Stimulated activated CD8-positive, alpha-beta memory T cell treated with anti-CD3 and anti-CD28 coated beads, Interleukin-4, amount 100 ng/mL, for 4 hours (primary cell): ENCODE measurements at regions not wholly inside any gene's neighbourhood (a gene's known extent, or its start where the extent isn't known, plus 50 kb on each side); places are given as distances from the start of the nearest gene placed in this dataset.

Source experiments
- DNase-seq, 2 donors: peaks; one replicate each; pipeline ENCODE4 v3.0.0-alpha.2; 2020; ENCODE audit warnings: low read depth in 2 of 2, low spot score in 1 of 2

- DNase-seq, result no peak
Measured at GRCh38 chr3:106168962-106169750, 300.3 kb upstream of the CBLB start.

DNA sequence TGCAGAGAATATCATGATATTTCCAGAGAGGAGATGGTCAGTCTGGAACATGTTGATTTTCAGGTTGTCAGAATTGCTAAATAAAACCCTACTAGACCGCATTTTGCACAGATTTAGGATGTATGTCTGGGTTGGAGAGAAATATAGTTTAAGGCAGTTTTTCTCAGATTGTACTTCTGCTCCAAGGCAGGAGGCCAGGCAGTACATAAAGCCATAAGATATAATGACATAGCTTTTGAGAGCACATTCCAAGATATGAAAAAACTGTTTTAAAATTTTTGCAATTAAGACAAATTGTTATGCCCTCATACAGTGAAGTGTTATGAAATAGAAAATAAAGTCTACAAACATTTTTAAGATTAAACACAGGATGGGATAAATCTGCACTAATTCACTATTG lies 301.8 kb upstream of the CBLB start:
- DNase-seq, result no peak

DNA sequence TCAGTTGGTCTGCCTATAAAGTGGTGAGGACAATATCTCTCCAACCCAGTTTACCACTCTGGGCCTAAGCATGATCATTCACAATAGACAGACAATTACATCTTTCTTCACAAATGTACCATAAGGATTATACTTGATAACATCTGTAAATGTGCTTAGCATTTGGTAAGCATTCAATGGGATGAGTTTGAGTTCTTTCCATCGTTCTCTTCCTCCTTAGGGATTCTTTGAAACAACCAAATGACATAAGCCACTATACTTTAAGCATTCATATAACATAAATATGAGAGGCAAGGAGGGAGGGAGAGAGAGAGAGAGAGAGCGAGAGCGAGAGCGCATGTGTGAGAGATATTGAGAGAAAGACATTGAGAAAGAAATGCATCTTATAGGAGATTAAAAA lies 303.3 kb upstream of the CBLB start:
- no peak for DNase-seq

- DNase-seq, result no peak
Measured at GRCh38 chr3:106172780-106173179, 304.0 kb upstream of the CBLB start.

- DNase-seq, result no peak
Measured at GRCh38 chr3:106175276-106175675, 306.5 kb upstream of the CBLB start.

DNA sequence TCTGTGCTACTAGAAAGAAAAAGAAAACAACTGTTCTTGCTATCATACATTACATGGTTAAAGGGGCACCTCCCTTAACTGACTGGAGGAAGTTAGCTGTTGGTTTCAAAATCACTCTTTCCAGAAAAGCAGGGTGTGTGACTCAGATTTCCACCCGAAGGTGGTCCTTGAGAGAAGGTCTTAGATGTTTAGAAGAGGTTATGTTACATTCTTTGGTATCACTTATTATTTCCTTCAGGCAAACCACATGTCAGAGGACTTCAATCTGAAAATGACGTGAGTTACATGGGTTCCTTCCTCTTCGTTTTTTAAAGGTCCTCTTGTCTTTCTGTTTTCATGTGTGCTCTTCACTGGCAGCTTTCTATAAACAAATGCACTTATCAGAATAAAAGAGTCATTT lies 307.9 kb upstream of the CBLB start:
- peak; percentile 26 to 29 for DNase-seq

- no peak for DNase-seq
Measured at GRCh38 chr3:106182950-106183511, 314.2 kb upstream of the CBLB start.

GRCh38 chr3:106183762-106184391 lies 315.1 kb upstream of the CBLB start:
- no peak for DNase-seq

DNA sequence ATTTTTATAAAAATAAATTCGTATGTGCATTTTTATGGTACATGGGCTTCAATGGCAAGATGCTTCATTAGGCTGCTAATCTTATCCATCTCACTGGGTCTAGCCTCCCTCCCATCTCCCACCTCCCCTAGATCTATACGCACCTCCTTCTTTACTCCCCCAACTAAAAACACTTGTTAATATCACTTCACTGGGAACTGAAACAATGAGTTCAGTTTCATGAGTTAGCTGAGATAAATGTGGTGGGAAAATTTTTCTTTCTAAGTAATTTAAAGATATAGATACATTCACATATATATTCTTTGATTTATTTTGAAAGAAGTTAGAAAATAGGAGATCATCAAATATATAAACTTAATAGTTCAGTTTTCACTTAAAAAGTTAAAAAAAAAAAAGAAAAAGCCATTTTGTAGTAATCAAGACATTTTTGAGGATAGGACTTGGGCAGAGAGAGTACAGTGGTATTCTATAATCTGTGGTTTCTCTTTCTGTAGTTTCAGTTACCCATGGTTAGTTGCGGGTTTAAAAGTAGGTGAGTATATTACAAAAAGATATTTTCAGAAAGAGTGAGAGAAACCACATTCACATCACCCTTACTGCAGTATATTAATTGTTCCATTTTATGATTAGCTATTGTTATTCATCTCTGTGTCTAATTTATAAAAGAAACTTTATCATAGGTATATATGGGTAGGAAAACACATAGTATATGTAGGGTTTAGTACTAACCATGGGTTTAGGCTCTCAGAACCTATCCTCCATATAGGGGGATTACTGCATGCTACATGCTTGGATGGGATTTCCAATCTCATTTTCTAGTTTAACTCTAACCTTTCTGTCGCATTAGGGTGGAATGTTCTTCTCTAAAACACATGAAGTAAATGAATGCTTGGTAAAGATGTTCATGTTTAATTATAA lies 316.0 kb upstream of the CBLB start:
- no peak for DNase-seq

DNA sequence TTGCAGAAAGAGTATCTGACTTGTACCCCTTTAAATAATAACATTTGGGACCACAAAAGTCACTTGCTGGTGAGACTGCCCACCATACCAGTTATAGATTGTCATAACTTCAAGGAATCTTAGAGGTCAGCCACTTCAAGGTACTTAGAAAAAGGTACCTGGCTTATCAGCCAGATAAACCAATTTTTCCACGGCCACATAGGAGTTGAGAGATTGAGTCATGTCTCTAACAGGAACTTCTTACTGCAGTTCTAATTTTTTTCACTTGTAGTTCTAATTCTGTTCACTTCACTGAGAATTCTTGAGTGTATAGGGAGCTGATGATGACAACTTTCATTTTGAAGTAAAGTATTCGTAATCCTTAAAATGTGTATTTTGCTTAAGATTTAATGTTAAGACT lies 317.1 kb upstream of the CBLB start:
- DNase-seq, result no peak

DNA sequence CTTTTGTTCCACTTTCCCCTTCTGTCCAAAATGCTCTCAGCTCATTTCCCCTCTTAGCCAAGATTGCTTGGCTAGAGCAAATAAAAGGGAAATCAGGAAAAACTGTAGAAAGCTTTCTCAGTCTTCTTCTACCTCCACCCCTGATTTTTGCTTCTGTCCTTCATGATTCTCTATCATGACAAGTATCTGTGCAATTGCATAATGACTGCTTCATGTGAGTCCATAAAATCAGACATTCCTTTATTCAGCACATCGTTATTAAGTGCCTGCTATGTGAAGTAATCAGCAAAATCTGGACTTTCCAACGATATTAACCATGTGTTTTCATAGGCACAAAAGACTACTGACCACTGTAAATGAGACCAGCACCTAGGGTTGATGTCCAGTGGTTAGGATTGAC lies 321.5 kb upstream of the CBLB start:
- DNase-seq, result no peak

DNA sequence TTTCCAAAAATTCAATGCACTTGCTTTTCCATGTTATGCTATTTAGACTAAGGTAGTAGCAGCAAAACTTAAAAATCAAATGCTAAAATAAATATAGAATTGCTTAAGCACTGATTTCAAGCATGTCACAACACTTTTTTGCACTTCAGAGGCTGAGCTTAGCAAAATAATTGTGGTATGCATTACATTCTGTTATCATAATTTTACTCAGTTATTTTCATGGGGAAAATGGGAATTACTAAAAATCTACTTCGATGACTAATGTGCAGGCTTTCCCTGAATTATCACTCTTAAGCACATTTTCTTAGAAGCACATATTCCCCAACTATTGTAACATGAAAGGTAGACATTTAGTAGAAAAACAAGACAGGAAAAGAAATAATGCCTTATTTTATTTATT lies 322.4 kb upstream of the CBLB start:
- no peak for DNase-seq

DNA sequence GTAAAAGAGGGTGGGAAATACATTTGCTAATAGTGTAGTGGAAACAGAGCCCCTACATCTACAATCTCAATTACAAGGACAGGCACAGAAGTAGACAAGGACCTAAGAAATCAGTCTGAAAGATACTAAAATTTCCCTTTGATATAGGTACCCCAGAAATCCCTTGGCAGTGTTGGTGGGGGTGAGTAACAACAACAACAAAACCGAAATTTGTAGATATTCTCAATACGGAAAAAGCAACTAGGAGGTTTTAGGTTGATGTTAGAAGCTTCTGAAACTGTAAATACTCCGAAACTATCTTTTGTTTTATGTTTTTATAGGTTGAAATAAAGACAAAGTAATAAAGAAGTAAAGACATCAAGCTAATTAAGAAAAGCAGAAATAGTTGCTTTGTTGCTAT lies 323.1 kb upstream of the CBLB start:
- DNase-seq, result no peak

GRCh38 chr3:106193876-106194275 lies 325.1 kb upstream of the CBLB start:
- DNase-seq, result no peak

- DNase-seq, result no peak
Measured at GRCh38 chr3:106194726-106195125, 325.9 kb upstream of the CBLB start.

DNA sequence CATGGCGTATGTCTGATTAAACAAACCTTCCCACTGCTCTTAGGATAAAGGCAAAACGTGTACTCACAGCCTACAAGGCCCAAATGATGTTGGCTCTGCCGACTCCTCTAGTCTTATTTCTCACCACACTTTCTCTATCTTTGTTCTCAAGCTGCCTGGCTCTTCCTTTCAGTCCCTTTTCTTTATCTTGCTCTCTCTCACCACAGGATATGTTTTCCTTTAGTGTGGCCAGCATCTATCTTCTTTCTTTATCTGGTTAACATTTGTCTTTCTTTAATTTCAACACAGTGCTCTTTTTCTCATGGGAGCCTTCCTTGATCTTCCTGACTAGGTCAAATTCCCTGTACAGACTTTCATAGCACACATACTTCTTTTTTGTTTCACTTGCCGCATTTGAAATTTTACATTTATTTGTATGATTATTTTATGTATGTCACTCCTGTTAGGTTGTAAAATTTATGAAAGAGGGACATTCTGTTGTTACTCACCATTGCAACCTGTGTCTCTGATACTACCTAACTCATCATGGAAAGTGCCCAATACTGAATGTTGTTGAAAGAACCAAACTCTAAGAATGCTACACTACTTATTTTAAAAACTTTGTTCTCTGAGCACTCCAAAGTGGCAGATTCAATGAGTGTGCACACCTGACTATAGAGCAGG lies 328.9 kb upstream of the CBLB start:
- no peak for DNase-seq

DNA sequence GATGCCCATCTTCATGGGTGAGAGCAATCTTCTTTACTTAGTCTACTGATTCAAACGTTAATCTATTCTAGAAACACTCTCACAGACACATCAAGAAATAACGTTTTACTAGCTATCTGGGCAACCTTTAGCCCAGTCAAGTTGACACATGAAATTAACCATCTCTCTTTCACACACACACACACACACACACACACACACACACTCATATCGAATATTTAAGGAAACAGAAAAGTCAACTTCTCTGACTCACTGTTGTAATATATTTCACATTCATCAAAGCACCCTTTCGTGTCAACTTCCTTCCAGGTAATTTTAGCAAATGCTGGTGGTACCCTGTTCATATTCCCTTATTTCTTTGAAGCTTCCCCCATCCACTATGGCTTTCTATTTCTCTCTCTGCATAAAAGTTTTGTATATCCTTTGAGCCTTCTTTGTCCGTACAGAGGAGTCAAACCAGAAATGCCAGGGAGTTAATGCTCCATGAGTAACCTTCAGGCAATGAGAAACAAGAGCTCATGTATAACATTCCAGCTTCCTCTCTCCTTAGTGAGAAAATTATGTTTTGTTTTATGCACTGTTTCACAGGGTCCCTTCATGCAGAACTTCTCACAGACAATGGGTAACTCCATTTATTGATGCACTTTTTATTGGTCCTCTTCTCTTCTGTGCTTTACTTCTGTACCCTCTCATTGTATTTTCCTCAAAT lies 335.5 kb upstream of the CBLB start:
- DNase-seq, result no peak

DNA sequence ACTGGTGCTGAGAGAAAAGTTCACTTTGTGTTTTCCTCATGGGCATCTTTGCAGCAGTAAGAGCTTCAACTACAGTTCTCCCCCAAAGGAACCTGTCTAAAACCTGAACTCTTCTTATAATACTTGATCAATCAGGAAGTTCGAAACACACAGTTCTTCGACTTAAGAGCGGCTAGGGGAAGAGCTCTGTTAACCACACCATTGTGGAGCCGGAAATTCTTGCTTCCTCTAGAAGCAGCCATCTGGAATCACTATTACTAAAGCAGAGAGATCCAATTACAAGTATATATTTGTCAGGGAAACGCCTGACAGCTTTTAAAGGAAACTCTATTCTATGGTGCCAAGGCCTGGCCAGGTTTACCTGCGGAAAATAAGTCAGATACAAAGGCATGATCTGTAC lies 337.3 kb upstream of the CBLB start:
- DNase-seq, result no peak

DNA sequence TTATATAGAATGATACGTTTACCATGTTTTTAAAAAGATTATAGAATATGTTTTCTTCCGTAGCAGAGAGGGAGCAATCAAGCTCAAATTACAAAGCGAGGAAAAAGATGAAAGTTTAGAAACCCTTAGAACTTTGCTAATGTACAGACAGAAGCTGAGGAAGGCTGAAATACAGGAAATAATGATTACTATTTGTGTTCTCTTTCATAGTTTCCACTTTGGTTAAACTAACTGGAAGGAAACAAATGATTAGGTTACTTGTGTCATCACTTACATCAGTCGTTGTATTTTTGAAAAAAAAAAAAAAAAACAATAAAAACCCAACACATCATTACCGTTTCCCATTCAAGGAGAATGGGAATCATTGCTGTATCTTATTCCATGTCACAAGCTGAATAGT lies 337.8 kb upstream of the CBLB start:
- DNase-seq, result no peak

GRCh38 chr3:106208251-106208650 lies 339.4 kb upstream of the CBLB start:
- DNase-seq, result no peak
